ENCODE measurements at regions not wholly inside any gene's neighbourhood (a gene's known extent, or its start where the extent isn't known, plus 50 kb on each side); places are given as distances from the start of the nearest gene placed in this dataset.
"Not testable (repeated sequence)": the region's sequence is repeated elsewhere in the genome, so short reads cannot be mapped to it uniquely, and the experiment has no call there.

DNA sequence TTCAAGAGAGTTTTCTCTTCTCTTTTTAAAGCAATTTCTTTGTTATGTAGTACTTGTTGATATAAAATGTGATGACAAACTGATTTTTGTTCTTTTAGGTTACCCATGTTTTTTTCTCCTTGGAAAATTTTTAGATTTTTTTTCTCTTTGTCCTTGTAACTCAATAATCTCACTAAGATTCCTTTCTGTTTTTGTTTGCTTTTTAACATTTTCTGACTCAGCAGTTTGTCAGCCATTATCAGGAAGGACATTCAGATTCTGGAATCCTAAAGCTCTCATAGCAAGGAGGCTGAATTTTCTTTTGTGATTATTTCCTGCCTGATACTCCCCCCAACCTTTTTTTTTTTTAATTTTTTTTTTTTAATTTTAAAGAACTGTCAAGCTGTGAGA lies 75.2 kb upstream of the CITED2 start:
- no peak for DNase-seq

DNA sequence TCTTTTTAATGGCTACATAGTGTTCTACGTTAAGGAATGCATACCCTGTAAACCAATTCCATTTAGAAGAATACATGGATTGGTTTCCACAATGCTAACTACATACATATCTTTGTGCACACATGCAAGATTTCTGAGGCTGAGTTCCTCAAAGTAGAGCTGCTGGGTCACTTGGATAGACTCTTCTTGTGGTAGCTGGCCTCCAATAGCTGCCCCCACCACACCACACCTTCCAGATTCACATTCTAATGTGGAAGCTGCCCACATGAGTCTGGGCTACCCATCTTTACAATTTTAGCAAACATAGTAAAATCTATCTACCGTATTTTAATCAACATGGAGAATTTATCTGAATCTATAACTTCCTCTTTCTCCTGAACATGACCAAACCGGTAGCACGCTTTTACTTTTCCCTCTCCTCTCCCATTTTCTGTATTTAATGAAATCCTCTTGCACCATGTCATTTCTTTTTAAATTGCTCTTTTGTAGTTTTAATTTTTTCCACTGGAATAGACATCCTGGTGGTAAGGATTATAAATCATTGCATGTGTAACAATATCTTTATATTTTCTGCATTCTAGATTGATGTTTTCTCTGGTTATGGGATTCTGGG lies 74.7 kb upstream of the CITED2 start:
- DNase-seq, result no peak

DNA sequence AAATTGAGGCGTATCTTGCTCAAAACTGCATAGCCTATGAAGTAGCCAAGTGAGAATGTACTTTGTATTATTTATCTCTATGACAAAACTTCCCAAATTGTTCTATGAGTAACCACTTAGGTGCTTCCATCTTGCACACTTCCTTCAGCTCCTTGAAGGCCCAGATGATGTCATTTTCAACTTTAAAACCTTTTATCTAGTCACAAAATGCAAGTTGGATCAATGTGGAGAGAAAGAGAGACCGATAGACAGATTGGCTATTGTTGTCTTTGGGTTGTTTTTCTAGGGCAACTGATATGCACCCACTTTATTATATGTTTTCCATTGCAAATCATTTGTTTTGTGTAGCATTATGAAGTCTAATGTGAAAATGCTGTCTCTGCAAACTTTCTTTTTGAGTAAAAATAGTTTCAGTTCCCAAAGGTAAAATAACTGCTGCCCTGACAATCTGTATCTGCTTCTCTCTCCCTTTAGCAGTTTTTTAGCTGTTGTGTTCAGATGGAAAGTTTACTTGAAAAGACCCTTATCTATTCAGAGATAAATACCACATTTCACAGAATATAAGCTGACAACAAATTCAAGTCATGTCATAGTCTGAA lies 73.7 kb upstream of the CITED2 start:
- DNase-seq, result no peak

DNA sequence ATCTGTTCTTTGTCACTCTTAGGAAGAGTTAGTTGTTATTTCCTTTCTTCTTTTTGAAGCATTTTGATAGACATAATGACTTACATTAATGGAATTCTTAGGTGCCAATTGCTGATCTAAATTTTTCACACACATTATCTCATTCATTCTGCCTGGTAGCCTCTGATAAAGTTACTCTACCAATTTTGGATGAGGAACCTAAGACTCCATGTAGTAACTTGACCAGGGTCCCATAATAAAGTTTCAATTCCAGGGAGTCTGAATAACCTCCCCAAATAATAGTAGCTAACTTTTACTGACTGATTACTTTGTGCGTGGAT lies 73.2 kb upstream of the CITED2 start:
- no peak for DNase-seq

DNA sequence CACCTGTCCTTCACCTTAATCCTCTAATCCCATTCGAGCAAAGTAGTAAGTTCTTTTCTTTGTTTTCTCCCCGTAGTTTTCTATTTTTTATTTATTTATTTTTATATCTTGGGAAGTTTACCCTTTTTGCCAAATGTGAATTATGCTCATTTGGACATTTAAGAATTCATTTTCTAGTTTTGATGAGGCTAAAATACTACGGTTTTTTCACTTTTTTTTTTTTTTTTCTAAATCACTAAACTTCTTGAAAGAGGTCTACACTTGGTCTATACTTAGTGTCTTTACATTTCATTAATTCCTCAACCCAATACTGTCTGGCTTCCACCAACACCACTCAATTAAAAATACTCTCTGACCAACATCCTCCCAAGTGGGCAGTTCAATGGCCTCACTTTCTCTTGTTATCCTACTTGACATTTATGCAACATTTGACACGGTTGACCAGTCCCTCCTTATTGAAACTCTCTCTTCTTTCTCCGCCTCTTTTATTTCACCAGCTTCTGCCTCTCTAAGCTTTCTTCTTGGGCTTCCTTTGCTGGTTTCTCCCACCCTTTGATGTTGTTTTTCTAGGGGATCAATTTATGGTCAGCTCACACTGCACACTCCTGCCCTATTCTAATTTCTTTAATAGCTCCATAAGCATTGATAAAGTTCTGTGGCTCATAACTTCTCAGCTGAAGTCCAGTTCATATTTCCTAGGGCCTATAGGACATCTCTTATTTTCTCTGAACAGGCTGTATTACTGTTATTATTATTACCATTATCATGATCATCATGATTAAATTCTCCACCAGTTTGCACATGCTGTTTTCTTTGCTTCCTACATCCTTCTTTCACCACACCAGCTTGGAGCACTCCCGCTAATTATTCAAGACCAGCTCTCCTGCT lies 72.6 kb upstream of the CITED2 start:
- no peak for DNase-seq

DNA sequence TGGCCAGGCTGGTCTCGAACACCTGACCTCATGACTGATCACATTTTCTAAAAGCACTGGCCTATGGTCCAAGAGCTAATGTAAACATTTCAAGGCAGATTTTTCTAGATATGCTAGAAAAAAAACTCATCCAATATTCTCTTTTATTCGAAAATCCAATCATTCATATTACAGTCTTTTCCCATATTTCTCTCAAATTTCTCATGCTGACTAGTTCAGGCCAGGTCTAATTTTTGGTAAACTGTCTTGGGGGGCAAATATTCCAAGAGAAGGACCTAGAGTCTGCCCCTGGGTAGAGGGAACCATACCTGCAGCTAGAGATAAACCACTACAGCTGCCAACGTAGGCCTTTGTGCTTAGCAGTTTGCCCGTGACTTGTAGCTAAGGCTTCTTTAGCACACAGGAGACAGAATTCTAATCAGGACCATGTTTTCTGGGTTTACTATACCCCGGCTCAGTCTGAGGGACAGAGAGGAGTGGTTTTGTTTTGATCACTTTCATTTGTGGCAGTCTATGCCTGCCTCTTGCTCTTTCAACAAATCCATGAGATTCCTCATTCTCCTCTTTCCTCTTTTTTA lies 71.8 kb upstream of the CITED2 start:
- no peak for DNase-seq

DNA sequence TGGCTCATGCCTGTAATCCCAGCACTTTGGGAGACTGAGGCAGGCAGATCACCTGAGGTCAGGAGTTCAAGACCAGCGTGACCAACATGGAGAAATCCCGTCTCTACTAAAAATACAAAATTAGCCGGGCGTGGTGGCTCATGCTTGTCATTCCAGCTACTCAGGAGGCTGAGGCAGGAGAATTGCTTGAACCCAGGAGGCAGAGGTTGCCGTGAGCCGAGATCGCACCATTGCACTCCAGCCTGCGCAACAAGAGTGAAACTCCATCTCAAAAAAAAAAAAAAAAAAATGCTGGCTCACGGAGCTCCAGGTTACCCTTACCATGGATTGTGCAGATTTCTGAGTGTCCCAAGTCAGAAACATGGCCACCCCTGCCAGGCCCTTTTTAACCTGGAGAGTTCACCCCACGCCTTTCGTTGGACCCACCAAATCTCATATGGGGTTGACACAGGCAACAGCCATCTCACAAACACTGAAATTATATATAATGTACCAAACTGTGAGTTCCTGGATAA lies 69.9 kb upstream of the CITED2 start:
- not testable (repeated sequence) for DNase-seq

DNA sequence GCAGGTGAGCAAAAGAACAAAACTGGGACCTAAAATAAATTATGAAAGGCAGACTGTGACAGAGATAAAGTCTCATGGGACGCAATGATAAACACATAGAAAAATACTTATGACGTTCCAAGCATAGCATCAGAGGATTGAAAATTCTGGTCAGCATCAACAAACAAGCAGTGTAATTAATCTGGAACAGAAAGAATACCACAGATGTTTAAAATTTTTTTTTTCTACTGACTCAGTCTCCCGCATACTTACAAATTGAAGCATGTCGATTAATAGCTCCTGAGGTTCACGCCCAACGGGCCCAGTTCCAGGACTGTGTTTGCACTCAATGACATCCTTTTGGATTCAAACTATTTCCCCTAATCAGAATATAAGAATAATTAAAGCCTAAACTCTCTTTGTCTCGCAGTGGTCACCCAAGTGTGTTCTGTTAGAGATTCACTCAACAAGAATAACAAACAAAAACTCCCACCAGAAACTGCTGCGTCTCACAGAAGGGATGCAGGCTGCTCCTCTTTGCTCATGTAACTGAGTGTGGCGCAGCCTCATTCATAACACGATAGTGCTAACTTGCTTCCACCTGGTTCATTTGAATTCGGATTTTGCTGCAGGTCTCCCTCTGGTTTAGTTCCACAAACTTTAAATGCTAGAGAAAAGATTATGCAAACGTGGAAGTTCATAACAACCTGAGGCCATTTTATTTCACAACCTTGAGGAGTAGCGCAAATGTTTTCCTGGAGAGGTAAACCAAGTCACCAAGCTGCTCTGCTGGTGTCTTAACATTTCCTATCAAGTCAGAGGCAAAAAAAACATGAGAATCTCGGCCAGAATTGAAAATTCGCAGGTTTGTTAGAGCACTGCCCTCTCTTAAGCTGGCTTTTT lies 69.0 kb upstream of the CITED2 start:
- DNase-seq, result no peak

DNA sequence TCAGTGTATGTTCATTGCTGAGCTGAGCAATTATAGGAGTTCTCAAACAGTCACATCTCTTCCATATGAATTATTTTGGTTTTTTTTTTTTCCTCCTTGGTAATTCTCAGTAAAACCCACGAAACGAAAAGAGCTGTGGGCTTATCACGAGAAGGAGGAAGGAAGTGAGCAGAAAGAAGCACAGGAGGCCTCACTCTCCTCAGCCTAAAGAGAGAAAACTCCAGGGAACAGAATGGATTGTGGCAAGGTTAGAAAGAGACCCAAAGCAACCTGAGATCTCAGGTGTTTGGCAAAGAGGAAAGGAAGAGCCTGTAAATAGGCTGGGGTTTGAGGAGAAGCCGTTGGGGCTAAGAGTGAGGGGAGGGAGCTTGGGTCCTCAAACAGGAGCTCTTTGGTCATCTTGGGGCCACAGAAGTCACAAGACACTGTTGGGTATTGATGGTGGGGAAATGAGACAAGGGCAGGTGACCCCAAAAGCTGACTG lies 67.8 kb upstream of the CITED2 start:
- DNase-seq, result no peak

DNA sequence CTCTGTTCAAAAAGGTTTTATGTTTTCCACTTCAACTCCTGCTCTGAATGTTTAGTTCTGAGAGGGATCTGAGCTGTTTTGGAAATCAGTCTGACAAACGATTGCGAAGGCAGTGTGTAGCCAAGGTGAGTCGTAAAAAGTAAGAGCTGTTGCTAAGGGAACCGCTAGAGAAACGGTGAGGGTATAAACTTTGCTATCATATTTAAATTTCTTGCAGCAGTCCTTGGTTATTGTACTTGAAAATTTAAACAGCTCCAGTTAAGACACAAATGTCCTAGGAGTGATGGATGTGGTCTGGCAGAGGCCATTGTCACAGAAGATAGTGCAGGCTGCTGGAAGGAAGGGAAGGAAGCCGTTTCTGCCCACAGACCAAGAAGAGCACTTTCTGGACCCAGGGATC lies 64.9 kb upstream of the CITED2 start:
- DNase-seq, result no peak

DNA sequence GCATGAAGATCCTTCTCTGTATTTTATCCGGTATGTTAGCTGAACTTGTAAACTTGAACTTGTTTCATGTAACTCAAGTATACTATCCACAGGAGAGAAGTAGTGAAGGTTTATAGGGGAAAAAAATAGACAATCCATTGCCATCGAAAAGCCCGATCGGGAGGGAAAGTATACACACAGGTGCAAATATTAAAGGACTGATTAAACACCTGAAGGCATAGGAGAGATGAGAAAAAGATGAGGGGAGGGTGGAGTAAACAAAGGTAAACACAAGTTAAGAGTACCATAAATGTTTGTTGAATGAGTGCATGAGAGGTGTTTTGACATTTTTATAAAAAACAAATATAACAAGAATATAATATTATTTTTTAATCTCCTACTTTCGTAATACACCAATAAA lies 64.3 kb upstream of the CITED2 start:
- DNase-seq, result no peak

DNA sequence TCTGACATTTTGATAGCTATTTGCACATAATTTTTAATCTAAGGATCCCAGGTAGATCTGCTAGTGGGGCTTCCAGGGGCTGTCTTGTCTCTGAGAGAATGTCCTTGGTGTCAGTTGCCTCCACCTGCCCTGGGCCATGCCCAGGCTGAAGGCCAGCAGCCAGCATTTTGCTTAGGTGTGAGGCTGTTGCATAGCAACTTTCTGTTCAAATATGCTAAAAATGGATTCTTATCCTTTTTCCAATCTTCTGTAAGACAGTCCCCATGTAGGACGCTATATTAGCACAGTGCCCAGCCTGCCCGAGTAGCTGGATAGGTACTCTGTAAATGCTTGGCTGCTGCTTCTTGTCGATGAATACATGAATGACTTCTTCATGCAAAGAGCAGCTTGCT lies 62.5 kb upstream of the CITED2 start:
- no peak for DNase-seq

DNA sequence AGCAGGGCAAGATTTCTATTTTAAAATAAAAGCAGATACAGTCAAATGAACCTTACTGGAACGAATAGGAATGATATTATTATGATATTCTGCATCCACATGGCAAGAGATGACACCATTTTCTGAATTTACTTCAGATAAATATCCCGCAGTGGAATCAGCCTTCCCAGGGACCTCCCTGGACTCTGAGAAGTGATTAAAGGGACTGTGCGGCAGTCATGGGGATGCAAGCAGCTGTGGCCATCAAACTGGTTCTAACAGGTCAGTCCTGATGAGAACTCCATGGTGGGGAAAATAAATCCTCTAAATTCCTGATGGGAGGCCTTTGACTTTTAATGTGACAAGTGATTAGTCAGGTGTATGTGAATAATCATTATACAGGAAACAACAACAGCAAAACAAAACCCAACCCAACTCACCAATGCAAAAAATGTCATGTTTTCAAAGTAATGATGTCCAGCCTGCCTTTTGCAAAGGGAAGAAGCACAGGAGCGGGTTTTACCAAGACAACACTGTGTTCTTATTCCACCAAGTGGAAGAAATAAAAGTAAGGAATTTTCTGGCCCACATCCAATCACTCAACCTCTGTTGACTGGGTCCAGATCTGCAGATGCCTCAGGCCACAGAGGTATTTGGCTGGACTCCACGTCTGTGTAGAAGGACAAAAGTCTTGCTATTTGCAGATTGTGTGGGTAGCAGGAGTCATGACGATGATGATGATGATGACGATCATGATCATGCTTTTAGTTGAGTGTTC lies 61.9 kb upstream of the CITED2 start:
- DNase-seq, result no peak

DNA sequence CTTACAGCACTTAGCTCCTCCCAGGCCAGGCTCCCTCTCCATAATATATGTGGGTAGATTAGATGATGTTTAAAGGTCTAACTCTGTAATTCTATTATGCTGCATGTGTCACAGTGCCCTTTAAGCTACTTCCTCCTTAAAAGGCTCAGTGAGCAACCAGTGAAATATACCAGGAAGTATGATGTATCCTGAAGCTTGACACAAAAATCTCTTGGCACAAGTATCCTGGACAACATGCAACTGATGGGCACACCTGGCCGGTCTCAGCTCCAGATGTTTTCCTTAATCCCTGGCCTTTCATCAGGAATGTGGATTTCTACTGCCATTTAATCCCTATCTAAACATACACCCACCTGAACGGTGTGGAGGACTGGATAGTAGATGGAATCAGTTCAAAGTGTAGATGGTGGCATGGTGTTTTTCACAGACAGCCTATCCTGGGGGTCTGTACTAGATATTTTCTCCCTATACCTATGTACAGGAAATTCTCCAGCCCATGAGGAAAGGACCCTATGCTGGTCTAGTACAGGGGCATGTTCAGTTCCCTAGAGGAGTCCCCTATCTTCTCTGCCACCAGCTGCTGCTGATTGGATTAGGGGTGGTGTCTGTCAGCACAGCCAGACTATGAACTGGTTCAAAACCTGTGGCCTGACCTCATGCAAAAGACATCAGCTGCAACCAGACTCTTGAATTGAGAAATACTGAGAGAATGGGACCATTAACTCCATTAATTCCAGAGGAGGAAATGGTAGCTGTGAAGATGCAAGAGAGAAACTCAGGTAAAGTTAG lies 59.4 kb upstream of the CITED2 start:
- no peak for DNase-seq

DNA sequence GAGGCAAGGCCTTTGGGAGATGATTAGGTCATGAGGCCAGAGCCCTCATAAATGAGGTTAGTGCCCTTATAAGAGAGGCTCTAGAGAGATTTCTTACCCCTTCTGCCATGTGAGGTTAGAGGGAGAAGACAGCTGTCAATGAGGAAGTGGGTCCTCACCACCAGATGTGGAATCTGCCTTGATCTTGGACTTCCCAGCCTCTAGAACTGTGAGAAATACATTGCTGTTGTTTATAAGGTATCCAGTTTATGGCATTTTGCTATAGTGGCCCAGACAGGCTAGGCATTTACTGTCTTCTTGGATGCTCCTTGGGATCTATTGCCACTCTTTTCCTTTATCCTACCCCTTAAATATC lies 57.1 kb upstream of the CITED2 start:
- DNase-seq, result no peak

DNA sequence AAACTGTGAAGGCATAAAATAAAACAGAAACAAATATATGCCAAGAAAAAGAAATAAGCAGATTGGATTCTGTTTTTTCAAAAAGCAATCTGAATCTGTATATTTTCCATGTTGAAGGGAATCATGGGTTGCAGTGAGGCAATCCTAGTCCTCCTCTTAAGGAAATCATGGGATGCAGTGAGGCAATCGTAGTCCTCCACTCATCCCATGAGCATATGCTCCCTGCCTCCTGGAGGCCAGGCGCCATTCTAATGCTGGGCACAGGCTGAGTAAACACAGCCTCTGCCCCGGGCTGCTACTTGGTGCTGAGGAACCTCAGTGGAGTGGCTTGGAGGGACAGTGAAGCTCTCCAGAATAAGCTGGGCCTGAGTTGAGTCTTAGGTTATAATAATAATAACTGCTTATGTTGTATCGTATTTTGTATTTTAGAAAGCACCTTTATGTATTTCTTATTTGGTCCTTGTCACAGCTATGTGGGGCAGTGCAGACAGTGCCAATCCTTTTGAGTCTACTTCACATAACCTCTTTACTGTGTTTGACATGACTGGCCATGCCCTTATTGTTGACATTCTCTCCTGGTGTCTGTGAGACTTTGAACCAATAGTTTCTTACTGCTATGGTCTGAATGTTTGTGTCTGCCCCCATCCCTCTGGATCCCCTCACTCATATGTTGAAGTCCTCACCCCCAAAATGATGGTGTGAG lies 56.6 kb upstream of the CITED2 start:
- DNase-seq, result no peak

DNA sequence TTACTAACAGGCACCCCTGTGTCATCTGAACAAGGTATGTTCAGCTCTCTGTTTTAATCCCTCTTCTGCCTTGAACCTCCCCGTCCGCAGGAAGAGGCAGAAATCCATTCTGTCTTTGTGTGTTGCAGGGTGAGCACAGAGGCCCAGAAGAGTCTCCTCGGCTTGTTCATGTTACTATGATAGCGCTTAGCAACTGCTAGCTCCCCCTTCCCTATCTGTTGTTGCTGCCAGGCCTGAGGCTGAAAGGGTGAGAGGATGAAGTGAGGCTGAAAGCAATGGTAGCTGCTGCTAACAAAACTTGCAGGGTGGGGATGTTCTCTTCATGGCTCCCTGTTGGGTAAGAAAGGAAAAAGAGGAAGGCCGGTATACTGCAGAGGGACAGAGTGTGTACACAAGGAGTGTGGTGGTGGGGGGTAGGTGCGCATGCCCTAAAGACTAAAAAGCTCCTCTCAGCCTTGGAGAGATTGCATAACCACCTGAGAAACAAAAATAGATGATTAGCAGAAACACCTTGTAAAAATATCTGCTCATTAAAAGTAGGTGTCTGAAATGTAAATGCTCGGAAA lies 55.2 kb upstream of the CITED2 start:
- no peak for DNase-seq

DNA sequence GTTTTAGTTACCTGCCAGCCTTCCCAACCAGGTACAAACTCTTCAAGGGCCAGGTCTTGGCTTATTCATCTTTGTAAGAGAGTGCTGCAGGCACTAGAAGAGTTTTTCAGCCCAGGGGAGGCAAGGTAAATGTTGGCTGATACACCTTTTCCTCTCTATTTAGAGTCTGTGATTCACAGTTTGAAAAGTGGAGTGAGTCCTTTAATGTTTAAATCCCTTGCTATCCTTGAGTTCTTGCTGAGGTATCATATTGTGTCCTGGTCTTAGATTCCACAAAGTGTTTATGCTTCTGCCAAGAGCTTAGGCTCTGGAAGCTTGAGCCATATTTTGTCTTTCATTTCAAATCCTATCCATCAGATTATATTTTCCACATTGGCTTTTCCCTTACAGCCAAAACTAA lies 52.8 kb upstream of the CITED2 start:
- no peak for DNase-seq

DNA sequence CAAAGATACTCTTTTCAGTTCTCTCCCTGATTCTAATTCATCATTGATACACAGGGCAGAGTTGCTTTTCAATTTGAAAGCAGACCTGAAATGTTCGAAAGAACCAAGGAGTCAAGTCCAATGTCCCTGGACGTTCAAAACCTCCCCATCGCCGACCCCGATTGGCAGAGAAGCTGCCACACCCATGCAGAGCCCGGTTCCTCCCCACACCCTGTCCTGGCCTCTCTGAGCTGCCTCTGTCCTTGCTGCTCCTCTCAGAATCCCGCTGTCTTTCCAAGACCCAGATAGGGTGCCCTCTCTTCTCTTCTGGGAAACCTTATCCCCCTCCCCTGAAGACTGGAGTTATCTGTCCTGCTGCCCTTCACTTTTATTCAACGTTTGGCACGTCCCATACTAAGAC lies 52.3 kb upstream of the CITED2 start:
- no peak for DNase-seq

DNA sequence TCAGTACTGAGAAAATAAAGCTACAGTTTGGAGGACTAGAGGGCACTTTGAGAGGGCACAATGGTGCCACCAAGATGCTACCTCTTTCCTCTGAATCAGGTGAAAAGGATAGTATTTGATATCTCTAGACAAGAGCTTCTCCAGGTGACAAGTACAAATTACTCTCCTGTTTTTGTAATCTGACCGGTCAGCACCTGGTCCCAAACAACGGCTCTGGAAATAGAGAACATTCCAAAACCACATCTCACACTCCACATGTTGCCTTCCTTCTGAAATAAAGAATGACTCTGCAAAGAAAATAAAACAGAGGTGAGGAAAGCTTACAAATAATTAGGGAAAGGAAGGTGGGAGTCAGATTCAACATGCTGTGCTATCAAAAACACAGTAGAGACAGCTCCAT lies 51.3 kb upstream of the CITED2 start:
- no peak for DNase-seq
